ENCODE measurements at regions not wholly inside any gene's neighbourhood (a gene's known extent, or its start where the extent isn't known, plus 50 kb on each side); places are given as distances from the start of the nearest gene placed in this dataset.
A peak's percentile ranks its signal among the peaks of the same experiment; 100 is the strongest.

- Histone ChIP-seq H3K36me3 (ENCODE audit: control insufficient read depth, insufficient read depth, low read length) (no peaks in the 10 kb centered on the region), H2AFZ (ENCODE audit: low read length) (no peak overlapping the region), H3K27me3 (ENCODE audit: control insufficient read depth, insufficient read depth, low read length) (no peaks in the 10 kb centered on the region), H4K20me1 (ENCODE audit: control insufficient read depth, extremely low read depth, insufficient read depth, low read length) (no peaks in the 10 kb centered on the region), H3K4me3 (replicated peaks in 1 of 4; ENCODE audit: control extremely low read depth in 1 of 4, insufficient read depth in 1 of 4, low read depth in 3 of 4, low read length in 4 of 4) (no peak overlapping the region), H3K4me2 (ENCODE audit: extremely low read depth, insufficient read depth, low read length) (no peak overlapping the region), H3K9ac (ENCODE audit: insufficient read depth, low read length) (no peak overlapping the region), H3K27ac (ENCODE audit: insufficient read depth, low read length) (no peak overlapping the region), H3K4me1 (ENCODE audit: control insufficient read depth, extremely low read depth, insufficient read depth, low read length) (no peaks in the 10 kb centered on the region), H3K79me2 (ENCODE audit: control insufficient read depth, insufficient read depth, low read length) (no peaks in the 10 kb centered on the region), H3K9me3 (ENCODE audit: control insufficient read depth, insufficient read depth, low read depth, low read length) (no peaks in the 10 kb centered on the region)
- no peak for TF ChIP-seq CTCF (conservative IDR thresholded peaks at IDR 0.05 in 1 of 2, IDR thresholded peaks at IDR 0.05 in 1 of 2; ENCODE audit: low read depth in 1 of 2, low read length in 2 of 2)
- no peak for TF ChIP-seq EZH2 (IDR thresholded peaks at IDR 0.05; ENCODE audit: low read length, missing control alignments)
- peak in 1 of 2 donors; percentile 1 for DNase-seq (ENCODE audit: low read depth in 2 of 2)
Measured at GRCh38 chr6:91221072-91221720, 634.3 kb upstream of the MAP3K7 start.

GRCh38 chr6:91213229-91213901, 626.5 kb upstream of the MAP3K7 start:
- H3K27me3 ChIP-seq (ENCODE audit: control insufficient read depth, insufficient read depth, low read length), result no peaks in the 10 kb centered on the region
- H3K36me3 ChIP-seq (ENCODE audit: control insufficient read depth, insufficient read depth, low read length), result no peaks in the 10 kb centered on the region
- H4K20me1 ChIP-seq (ENCODE audit: control insufficient read depth, extremely low read depth, insufficient read depth, low read length), result no peaks in the 10 kb centered on the region
- TF ChIP-seq CTCF (conservative IDR thresholded peaks at IDR 0.05 in 1 of 2, IDR thresholded peaks at IDR 0.05 in 1 of 2; ENCODE audit: low read depth in 1 of 2, low read length in 2 of 2) (no peak), EZH2 (IDR thresholded peaks at IDR 0.05; ENCODE audit: low read length, missing control alignments) (no peak)
- no peaks in the 10 kb centered on the region for H3K4me1 ChIP-seq (ENCODE audit: control insufficient read depth, extremely low read depth, insufficient read depth, low read length)
- no peak overlapping the region for H2AFZ ChIP-seq (ENCODE audit: low read length)
- no peak overlapping the region for H3K27ac ChIP-seq (ENCODE audit: insufficient read depth, low read length)
- no peaks in the 10 kb centered on the region for H3K79me2 ChIP-seq (ENCODE audit: control insufficient read depth, insufficient read depth, low read length)
- no peak overlapping the region for H3K9ac ChIP-seq (ENCODE audit: insufficient read depth, low read length)
- no peak overlapping the region for H3K4me2 ChIP-seq (ENCODE audit: extremely low read depth, insufficient read depth, low read length)
- DNase-seq (ENCODE audit: low read depth in 2 of 2), result no peak
- no peak overlapping the region for H3K4me3 ChIP-seq (replicated peaks in 1 of 4; ENCODE audit: control extremely low read depth in 1 of 4, insufficient read depth in 1 of 4, low read depth in 3 of 4, low read length in 4 of 4)
- no peaks in the 10 kb centered on the region for H3K9me3 ChIP-seq (ENCODE audit: control insufficient read depth, insufficient read depth, low read depth, low read length)

GRCh38 chr6:91198588-91199255, 611.9 kb upstream of the MAP3K7 start:
- Histone ChIP-seq H2AFZ (ENCODE audit: low read length) (no peak overlapping the region), H4K20me1 (ENCODE audit: control insufficient read depth, extremely low read depth, insufficient read depth, low read length) (no peaks in the 10 kb centered on the region), H3K27ac (ENCODE audit: insufficient read depth, low read length) (no peak overlapping the region), H3K36me3 (ENCODE audit: control insufficient read depth, insufficient read depth, low read length) (no peaks in the 10 kb centered on the region), H3K79me2 (ENCODE audit: control insufficient read depth, insufficient read depth, low read length) (no peaks in the 10 kb centered on the region), H3K9me3 (ENCODE audit: control insufficient read depth, insufficient read depth, low read depth, low read length) (no peaks in the 10 kb centered on the region), H3K27me3 (ENCODE audit: control insufficient read depth, insufficient read depth, low read length) (no peaks in the 10 kb centered on the region), H3K9ac (ENCODE audit: insufficient read depth, low read length) (no peak overlapping the region), H3K4me2 (ENCODE audit: extremely low read depth, insufficient read depth, low read length) (no peak overlapping the region), H3K4me3 (replicated peaks in 1 of 4; ENCODE audit: control extremely low read depth in 1 of 4, insufficient read depth in 1 of 4, low read depth in 3 of 4, low read length in 4 of 4) (no peak overlapping the region), H3K4me1 (ENCODE audit: control insufficient read depth, extremely low read depth, insufficient read depth, low read length) (no peaks in the 10 kb centered on the region)
- TF ChIP-seq CTCF (conservative IDR thresholded peaks at IDR 0.05 in 1 of 2, IDR thresholded peaks at IDR 0.05 in 1 of 2; ENCODE audit: low read depth in 1 of 2, low read length in 2 of 2), result no peak
- TF ChIP-seq EZH2 (IDR thresholded peaks at IDR 0.05; ENCODE audit: low read length, missing control alignments), result no peak
- DNase-seq (ENCODE audit: low read depth in 2 of 2), result peak in 1 of 2 donors; percentile 19

All from fibroblast of lung (primary cell).